ENCODE measurements at regions not wholly inside any gene's neighbourhood (a gene's known extent, or its start where the extent isn't known, plus 50 kb on each side); places are given as distances from the start of the nearest gene placed in this dataset.

DNA sequence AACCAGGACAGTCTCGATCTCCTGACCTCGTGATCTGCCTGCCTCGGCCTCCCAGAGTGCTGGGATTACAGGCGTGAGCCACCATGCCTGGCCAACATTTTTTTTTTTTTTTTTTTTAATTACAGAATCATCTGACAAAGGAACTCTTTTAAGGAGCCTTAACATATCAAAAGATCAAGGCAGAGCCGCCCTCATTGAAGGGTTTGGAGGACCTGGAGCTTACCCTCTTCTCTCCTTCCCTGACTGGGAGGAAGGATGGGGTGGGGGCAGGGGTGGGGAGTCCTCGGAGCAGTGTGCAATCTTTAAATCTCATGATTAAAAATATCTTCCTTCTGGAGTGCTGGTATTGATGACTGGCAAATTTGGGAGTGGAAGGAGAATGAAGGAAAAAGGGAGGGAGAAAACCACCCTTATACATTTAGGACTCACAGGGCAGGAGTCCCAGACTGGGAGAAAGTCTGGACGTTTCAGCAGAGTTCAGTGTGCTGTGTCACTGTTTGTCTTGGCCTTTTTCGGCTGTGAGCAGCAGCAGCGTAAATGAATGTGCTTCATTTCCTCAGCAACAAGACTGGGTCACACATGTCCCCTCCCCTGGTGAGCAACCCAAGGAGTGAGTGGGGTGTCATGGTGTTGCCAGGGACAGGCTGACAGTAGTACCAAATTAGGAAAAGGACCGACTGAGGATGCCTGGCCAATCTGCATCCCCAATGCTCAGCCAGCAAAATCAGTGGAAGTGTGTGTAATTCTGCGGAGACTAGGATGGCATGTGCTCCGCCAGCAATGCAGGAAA lies 115.3 kb upstream of the BNC2 start:
- TF ChIP-seq, protein P1, sequence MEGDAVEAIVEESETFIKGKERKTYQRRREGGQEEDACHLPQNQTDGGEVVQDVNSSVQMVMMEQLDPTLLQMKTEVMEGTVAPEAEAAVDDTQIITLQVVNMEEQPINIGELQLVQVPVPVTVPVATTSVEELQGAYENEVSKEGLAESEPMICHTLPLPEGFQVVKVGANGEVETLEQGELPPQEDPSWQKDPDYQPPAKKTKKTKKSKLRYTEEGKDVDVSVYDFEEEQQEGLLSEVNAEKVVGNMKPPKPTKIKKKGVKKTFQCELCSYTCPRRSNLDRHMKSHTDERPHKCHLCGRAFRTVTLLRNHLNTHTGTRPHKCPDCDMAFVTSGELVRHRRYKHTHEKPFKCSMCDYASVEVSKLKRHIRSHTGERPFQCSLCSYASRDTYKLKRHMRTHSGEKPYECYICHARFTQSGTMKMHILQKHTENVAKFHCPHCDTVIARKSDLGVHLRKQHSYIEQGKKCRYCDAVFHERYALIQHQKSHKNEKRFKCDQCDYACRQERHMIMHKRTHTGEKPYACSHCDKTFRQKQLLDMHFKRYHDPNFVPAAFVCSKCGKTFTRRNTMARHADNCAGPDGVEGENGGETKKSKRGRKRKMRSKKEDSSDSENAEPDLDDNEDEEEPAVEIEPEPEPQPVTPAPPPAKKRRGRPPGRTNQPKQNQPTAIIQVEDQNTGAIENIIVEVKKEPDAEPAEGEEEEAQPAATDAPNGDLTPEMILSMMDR (IDR thresholded peaks at IDR 0.05) = no peak
- TF ChIP-seq POLR2A (IDR thresholded peaks at IDR 0.05) = no peak

Data from thyroid gland (tissue), 4 donors.